DMS114 treated with DMSO at 0.1 percent for 48 hours (cell line): ENCODE measurements at regions not wholly inside any gene's neighbourhood (a gene's known extent, or its start where the extent isn't known, plus 50 kb on each side); places are given as distances from the start of the nearest gene placed in this dataset.

Experiments used
- DNase-seq: peaks from one replicate; lab custom pipeline; 2025; ENCODE audit not compliant: unreplicated experiment; lab: John Stamatoyannopoulos, UW

DNA sequence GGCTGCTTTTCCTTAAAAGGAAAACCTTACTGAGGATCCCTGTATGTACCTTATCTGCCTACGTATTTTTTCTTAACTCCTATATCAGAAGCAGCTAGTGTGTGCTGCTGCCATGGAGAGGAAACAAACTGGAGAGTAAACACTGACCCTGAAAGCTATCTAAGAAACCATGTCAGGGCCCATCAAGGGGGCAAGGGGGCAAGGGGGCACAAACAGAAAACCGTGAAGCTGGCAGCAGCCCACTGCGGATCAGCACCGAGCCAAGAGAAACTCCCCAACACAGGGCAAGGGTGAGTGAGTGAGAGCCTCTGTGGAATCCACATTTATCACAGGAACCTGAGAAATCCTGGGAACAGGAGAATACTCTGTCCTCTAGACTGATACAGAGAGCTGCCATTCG is 1204.2 kb downstream of the PCDH18 start:
- no peak for DNase-seq

DNA sequence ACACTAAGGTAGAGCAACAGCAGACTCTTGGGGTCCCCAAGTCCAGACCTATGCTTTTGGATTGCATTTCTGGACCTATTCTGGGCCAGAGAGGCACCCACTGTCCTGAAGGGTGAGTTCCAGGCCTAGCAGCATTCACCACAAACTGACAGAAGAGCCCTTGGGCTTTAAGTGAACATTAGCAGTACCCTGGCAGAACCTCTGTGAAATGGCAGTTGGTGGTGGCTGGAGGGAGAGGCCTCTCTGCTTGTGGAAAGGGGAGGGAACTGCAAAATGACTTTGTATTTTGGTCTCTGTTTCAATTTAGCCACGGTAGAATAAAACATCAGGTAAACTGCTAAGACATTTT is 1211.9 kb downstream of the PCDH18 start:
- no peak for DNase-seq

DNA sequence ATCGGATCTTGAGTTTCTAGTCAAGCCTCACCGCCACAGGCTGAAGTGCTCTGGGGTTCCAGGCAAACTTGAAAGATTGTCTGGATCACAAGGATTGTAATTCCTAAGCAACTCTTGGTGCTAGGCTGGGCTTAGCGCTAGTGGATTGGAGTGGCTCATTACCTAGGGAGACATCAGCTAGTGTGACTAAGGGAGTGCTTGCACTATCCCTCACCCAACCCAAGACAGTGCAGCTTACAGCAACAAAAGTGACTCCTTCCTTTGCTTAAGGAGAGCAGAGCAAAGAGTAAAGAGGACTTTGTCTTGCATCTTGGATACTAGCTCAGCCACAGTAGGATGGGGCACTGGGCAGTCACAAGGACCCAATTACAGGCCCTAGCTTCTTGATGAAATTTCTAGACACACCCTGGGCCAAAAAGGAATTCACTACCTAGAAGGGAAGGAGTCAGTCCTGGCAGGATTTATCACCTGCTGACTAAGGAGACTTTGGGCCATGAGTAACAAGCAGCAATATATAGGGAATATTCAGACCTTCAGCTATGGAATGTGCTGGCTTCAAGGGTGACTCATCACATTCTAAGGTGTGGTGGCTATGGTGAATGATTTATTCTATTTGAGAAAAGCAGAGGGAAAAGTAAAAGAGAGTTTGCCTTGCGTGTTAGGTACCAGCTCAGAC is 1212.4 kb downstream of the PCDH18 start:
- DNase-seq = no peak

DNA sequence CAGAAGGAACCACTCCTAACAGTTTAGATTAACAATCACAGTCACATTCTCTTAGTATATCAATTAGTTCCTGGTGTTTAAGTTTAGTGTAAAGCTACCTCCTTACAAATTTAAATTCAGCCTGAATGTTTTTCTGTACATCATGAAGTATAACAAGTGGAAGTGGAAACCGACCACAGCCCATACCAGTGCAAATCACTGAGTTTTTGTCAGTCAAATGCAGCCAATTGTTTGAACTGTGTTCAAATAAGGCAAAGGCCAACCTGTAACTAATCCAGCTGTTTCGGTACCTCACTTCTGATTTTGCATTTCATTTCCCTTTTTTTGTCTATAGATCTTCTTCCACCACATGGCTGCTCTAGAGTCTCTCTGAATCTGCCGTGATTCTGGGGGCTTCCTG is 1215.3 kb downstream of the PCDH18 start:
- no peak for DNase-seq

DNA sequence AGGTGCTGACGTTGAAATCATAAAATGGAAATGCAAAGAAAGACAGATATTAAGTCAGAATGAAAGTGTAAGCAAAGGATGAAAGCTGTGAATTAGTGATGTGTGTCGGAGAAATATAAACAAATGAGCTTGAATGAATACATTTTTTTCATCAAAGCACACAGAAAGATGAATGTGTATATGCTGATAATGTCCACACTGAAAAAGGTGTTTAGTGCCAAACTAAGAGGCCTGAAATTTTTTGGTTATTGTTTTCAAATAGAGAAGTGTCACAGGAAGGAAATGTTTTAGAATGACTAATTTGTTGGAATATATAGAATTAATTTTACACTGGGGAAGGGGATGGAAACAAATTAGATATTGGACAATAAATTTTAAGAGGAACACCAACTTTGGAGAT is 1217.6 kb downstream of the PCDH18 start:
- no peak for DNase-seq

DNA sequence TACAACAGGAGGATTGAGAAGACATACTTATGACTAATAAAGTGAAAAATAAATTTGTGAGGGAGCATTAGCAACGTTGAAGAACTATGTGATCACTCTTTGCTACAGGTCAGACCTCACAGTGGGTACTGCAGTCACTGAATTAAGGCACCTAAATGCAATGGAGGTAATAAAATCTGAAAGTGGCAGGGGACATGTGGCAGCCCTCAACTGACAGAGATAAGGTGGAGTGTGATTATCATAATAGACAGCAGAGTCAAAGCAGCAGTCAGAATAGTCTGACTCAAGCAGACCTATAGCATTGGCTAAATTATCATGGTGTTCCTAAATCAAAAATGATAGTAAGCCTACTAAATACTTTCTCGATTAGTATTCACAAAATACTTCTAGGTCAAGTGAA is 1220.5 kb downstream of the PCDH18 start:
- DNase-seq = no peak

DNA sequence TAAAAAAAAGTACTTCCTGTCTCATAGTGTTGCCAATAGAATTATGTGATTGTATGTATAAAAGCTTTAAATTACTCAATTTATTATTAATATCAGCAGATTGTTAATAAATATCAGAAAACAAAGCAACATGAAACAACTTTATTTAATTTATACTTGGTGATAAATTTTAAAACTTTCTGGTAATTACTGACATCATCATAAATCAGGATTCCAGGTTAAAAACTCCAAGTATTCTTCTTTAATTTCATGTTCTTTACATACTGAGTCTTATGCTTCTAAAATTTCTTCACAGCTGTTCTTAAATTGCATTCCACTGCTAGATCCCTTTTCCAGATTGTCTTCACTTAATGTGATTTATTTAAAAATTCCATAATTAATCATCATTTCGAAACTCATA is 1224.5 kb downstream of the PCDH18 start:
- DNase-seq = no peak

DNA sequence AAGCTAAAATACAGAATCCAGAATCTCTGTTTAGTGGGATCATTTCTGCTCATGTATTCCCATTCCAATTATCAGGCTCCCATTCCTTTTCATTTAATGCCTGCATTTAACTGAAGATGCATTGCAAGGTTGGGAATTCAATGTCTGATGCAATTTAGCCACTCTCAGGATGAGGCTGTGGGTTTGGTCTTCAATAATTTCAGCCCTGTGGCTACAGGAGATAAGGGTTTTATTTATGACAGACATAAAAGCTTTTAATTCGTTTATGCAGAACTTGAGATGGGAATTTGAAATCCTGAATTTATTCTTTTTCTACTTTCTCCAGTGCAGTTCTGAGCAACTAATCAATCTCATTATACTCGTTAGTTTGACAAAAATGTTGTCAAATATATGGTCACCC is 1225.9 kb downstream of the PCDH18 start:
- DNase-seq = no peak

DNA sequence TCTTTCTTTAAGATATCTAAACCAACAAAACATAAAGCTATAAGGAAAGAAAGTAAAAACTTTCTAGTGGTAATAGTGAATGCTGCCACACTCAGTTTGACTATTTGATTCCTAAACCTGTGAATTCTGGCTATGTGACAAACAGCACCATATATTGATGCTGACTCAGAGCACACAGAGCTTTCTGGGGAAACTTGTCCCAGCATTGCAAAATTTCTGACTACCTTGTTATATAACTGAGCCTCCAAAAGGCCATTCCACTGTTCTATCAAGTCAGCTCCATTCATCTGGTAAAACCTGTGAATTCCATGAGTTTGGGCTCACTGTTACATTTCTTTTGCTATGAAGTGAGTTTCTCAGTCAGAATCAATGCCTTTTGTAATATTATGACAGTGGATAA is 1229.7 kb downstream of the PCDH18 start:
- DNase-seq = no peak

DNA sequence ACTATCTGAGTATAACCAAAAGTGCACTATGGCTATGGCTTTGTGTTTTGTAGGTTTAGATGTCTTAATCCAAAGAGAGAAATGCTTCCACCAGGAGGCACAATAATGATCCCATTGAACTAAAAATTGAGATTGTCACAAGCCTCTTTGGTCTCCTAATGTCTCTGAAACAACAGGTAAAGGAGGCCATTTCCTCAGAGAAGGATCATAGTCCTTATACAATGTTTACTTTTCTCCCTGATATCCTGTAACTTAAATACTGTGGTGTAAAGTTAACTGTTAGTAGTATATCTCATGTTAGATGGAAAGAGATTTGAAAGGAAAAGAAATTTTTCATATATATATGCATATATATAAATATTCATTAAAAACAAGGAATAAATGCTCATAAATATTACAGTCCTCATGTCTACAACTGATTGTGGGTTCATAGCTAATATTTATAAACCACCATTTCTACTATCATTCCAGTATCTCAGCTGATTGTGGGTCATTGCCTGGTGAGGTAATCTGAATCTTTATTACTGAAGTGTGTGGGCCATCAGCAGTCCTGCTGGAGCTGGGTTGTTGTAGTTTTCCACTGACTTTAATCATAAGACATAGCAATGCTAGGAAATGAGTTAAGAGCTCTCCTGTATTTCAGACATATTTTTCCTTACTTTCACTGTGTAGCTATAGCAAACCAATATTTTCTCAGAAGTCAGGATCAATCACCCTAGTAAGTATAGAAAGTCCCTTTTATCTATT is 1230.4 kb downstream of the PCDH18 start:
- DNase-seq = no peak

DNA sequence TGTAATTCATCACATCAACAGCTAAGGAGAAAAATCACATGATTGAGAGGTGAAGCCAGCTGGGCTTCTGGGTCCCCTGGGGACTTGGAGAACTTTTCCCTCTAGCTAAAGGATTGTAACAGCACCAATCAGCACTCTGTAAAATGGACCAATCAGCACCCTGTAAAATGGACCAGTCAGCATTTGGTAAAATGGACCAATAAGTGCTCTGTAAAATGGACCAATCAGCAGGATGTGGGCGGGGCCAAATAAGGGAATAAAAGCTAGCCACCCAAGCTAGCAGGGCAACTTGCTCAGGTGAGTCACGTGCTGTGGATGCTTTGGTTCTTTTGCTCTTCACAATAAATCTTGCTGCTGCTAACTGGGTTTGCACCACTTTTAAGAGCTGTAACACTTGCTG is 1248.3 kb downstream of the PCDH18 start:
- DNase-seq = no peak

DNA sequence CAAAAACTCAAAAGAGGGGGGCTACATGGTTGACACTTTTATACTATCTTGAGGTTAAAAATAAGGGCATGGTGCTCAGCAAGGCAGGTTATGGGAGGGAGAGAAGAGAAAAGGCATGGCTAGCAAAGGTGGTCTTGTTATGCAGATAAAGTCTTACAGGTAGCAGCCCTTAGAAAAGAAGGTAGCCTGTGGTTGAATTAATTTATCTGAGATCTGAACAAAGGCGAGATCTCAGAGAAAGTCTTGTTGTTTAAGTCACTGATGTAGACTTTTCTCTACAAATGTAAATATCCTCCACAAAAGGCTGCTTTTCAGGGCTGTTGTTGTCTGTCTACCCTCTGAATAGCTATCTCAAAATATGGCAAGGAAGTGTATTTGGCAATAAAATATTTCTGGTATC is 1250.4 kb downstream of the PCDH18 start:
- no peak for DNase-seq

DNA sequence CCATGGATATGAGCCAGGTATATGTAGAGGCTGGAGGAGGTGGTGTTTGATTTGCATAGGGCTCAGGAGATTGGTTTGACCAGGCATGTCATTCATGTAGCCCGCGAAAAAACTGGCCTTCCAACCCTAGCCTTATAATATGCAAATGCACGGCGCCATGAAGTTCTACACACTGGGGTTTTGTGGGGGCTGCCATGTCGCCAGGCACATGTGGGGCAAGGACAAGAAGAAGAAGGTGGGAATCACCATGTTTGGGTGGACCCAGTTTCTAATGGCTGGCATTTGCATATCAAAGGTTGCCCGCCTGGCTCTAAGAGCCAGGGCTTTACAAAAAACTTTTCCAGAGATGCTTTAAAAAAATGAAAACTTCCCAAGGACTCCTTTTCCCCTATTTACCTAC is 1251.0 kb downstream of the PCDH18 start:
- DNase-seq = no peak

DNA sequence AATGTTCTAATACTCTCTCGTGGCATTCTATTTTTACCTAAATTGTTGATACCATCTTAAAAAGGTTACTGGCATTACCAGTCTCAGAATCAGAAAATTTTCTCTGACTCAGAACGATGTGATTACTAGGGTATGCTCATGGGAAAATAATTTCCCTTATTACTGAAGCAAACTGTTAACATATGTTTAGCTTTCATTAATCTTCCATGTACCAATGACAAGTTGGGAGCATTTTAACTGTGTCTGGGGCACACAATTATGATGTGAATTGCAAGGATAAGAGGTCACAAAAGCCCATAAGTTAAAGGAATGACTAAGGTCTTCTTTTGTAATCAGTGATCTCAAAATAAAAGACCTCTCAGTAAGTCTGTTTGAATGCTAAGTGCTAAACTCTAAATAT is 1254.6 kb downstream of the PCDH18 start:
- DNase-seq = no peak

DNA sequence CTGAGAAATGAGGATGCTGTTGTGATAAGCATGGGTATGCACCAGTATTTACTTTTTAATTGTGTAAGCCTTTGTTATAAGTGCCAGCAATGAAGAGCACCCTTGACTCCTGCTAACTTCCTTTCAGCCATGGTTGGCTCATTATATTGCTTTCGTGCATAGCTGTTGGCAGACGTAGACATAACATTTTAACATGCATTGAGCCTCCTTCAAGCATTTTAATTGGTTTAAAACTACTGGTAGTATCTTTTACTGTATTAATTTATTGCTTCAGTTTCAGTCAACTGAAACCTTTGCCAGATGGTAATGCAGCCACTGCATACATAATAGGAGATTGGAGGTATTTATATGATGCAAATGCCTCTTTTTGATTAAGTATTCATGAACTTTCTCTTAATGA is 1285.4 kb downstream of the PCDH18 start:
- no peak for DNase-seq

DNA sequence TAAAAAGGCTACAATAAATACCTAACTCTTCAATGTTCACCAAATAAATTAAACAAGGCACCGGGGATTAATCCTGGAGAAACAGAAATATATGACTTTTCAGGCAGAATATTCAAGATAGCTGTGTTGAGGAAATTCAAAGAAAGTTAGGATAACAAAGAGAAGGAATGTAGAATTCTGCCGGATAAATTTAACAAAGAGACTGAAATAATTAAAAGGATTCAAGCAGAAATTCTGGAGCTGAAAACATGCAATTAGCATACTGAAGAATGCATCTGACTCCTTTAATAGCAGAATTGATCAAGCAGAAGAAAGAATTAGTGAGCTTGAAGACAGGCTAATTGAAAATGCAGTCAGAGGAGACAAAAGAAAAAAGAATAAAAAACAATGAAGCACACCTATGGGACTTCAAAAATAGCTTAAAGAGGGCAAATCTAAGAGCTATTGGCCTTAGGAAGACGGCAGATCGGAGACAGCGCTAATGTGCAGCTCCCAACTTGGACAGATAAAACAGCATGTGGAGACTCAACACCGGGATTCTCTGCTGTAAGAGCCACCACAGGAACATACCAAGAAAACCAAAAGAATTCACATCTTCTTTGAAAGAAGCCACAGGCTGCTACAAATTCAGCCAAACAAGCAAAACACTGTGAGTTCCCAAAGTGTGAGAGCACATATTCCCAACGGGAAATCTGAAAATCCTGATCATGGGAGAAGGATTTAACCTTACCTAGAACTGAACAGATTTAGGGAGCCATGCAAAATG is 1290.9 kb downstream of the PCDH18 start:
- DNase-seq = no peak

DNA sequence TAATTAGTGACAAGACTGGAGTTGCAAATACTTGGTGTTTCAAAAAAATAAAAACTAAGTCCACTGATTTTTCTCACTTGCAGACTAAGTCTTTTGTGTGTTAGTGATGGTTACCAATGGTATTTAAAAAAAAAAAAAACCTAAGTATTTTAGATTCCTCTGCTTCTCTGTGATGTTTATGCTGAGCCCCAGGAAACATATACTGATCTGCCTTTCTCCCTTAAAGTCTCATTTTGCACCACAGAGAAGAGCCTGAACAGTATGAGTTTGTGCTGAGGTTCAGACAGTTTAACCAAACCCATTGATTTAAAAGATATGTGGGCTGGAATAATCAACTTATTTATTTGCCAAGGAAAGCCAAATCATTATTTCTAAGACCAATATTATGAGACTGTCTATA is 1305.0 kb downstream of the PCDH18 start:
- no peak for DNase-seq

DNA sequence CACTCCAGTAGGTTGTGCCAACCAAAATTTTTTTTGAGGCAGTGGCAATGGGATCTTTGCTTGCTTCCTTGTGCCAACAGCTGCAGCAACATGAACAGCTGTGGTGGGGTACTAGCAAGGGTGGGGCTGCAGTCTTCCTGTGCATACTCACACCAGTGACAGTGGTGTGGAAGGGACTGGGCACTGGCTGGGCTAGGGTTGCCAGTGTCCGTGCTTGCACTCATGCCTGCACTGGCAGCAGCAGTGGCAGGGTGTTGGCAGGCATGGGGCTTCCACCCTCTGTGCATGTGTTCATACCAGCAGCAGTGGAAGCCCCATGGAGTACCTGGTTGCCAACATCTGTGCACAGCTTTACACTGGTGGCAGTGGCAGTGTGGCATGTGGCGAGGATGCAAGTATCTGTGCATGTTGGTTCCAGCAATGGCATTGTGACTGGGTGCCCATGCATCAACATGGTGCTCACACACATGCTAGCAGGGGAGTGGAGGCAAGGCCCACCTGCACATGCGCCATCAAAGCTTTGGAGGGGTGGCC is 1312.6 kb downstream of the PCDH18 start:
- no peak for DNase-seq

DNA sequence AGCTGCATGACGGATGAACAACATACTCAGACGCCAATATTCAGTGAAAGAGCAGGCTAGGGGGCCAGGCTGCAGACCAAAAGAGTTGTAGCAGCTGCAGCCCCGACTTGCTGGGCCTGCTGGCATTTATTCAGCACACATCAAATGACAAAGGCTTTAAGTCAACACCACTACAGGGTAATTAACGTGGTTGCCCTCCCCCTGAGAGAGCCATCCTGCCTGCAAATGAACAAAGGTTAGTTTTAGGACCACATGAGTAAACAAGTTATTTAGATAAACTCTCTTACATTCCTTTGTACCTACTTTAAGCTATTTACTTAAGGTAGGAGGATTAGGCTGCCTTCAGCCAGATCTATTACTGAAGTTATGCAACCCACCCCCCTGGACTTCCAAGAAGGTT is 1329.1 kb downstream of the PCDH18 start:
- DNase-seq = no peak

DNA sequence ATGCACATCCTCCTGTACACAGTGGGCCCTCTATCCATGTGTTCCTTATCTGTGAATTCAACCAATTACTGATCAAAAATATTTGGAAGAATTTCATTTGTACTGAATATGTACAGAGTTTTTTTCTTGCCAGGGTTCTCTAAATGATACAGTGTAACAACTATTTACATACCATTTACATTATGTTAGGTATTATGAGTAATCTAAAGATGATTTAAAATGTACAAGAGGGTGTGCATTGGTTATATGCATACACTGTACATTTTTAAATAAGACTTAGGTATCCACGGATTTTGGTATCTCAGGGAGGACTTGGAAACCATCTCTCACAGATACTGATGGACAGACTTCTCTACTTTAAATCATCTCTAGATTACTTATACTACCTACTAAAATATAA is 1333.9 kb downstream of the PCDH18 start:
- DNase-seq = no peak

DNA sequence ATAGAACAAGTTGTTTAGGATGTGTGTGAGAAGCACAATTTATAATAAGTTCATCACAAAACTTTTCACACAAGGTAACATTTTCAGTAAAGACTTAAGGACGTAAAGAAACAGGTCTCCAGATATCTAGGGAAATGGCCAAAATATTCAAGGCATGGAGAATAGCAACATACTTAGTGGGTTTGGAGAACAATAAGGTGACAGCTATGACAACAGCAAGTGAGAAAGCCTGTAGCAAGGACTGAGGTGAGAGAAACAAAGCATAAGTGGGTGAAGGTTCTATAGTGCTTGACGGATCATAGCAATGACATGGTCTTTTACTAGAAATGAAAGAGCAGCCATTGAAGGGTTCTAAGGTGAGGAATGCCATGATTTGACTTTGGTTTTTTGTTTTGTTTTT is 1337.3 kb downstream of the PCDH18 start:
- DNase-seq = no peak

DNA sequence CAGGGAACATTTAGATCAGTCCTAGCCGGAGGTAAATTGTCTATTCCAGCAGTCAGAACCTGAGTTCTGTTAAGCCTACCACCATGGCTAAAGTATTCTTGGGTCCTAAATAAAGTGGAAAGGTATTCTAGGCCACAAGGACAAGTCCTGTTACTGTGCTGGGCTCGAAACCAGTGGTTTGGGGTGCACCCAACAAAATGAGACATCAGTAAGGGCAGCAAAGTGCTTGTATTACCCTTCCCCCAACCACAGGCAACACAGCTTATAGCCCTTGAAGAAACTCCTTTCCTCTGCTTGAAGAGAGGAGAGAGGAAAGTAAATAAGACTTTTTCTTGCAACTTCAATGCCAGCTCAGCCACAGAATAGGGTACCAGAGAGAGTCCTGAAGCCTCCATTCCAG is 1345.6 kb downstream of the PCDH18 start:
- no peak for DNase-seq
